ENCODE measurements at regions not wholly inside any gene's neighbourhood (a gene's known extent, or its start where the extent isn't known, plus 50 kb on each side); places are given as distances from the start of the nearest gene placed in this dataset.
"Not testable (repeated sequence)": the region's sequence is repeated elsewhere in the genome, so short reads cannot be mapped to it uniquely, and the experiment has no call there.

DNA sequence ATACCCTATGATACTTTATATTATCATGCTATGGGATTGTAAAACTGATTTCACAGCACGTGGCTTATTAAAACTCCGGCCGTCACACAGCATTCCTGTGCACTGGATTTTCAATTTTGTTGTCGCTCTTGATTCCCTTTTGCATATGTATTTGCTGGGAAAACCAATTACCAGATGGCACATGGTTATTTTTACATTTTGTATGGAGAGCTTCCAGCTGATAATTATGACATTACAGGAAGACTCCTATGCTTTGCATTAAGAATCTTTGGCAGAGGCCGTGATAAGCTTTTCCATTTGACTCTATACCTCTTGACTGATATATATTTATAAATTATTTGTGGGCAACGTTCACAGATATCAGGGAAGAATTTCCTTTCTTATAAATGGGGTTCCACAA, 381.2 kb upstream of the RORB start:
- DNase-seq: no peak

DNA sequence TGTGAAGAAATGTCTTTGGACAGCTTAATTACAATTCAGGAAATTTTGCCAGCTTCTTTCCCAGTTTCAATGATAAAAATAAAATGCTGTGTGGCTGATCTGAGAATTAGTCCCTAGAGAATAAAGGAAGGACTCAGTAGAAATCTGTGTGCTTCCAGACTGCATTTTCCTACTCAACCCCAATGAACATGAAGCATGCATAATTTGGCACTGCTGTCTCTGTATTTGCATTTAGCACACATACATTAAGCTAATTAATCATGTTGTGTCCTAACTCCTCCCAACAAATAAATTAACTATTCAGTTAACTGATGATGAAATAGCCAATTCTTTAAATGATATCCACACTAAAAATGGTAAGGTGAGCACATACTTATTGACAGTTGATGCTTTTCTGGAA, 380.0 kb upstream of the RORB start:
- DNase-seq: no peak

DNA sequence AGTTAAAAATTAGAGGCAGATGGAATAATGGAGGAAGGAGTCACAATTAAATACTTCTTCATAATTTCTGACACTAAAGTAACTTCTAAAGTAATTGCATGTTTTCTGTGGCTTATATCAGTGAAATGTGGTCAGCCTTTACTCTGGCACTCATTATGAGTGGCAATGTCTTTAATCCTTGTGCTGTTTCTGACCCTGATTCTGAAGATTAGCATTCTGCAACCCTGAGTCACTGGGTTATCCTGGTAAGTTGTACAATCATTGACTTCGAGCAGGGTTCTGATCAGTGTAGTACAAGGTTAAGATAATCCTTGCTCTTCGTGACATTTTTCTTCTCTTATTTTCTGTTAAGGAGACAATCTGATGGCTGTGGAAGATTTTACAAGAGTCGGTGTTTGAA, 379.4 kb upstream of the RORB start:
- DNase-seq: no peak

DNA sequence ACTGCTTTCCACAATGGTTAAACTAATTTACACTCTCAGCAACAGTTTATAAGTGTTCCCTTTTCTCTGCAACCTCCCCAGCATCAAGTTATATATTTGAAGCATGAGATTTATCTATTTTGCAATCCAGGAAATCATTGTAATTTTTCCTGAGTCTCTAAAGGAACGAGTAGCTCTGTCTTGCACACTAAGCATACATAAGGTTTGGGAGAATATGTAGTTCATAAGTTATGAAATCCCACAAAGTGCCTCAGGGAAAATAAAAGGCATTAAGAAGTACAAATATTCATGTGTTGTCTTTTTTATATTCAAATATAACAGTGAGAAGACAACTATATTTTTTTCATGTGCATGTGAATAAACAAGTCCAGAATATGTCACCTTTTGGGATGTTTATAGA, 377.1 kb upstream of the RORB start:
- DNase-seq: no peak

DNA sequence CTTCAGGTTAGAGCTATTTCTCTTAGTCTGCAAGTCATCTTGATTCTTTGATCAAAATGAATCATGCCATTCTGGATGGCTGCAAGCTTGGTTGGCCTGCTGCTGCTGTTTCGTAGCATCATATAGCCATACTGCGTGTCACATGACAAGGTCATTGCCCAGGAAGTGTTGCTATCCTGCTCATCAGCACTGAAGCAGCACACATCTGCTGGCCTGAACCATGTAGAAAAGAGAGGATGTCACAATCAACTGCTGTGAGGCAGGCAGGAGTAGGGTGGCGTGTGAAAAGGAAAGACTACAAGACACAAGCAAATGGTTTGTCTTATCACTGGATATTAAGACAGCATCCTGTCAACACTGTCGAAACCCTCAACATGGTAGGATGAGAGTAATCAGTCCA, 376.7 kb upstream of the RORB start:
- no peak for DNase-seq

DNA sequence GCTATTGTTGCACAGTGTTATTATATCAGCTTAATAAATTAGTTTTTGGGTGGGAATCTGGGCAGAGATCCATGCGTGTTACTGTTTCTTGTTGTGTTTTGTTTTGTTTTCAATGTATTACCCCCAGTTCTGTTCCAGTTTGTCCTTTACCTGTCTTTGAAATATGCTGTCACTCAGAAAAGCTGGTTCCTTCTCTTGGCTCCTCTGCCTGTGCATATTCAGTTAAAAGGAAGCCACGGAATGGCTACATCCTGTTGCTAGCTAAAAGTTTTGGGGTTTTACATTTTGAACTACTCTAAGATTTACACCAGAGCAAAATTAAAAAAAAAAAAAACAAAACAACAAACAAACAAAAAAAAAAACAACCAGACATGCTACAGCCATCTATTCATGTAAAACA, 374.9 kb upstream of the RORB start:
- no peak for DNase-seq

DNA sequence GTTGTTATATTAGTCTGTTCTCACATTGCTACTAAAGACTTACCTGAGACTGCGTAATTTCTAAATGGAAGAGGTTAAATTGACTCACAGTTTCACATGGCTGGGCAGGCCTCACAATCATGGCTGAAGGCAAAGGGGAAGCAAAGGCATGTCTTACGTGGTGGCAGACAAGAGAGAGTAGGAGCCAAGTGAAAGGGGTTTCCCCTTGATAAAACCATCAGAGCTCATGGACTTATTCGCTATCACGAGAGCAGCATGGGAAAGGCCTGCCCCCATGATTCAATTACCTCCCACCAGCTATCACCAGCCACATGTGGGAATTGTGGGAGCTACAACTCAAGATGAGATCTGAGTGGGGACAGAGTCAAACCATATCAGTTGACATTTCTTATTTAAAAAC, 374.5 kb upstream of the RORB start:
- no peak for DNase-seq

DNA sequence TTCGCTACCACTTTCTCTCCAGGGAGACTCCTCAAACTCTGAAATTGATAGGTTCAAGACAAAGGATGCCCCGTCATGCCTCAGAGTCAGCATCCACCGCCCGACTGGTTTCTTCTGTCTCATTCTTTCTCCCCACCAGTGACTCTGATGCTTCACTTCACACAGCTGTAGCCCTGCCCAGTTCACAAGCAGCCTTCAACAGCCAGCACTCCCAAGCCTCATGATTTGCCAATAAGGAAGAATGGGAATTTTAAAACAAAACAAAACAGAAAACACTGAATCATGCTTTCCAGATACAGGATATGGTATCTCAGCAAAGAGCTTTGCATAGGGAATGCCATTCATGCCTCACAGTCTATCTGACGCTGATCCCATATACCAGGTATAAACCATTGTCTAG, 371.2 kb upstream of the RORB start:
- DNase-seq: no peak

DNA sequence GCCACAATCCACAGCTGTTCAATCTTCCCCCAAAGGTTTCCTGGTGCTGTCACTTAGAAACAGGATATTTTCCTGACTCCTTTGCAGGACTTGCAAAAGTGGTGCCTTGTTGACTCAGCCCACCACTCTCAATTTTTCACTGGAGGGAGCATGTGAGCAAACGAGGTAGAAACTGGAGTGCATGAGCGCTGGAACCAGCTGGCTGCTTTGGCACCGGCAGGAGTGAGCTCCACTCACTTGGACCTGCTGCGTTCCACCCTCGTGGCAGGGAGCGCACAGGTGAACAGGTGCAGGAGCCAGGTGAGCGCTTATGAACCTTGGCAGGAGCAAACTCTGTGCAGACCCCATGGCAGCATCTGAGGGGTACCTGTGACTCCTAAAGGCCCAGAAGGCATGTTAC, 364.1 kb upstream of the RORB start:
- peak; percentile 14 for DNase-seq

DNA sequence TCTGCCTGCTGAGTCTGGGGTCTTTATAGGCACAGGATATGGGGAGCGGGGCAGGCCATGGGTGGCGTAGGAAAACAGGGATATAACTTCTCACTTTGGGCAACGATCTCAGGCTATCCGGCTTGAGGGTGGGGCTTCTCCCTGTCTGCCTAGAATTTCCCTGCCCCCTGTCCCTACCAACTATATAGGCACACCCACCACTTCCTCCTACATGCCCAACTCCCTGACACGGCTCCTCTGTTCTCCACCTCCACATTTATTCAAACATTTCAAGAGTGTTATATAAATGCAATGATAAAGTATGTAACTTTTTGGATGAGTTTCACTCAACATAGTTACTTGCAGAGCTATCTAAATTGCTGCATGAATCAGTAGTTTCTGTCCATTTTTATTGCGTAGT, 363.2 kb upstream of the RORB start:
- DNase-seq: no peak

DNA sequence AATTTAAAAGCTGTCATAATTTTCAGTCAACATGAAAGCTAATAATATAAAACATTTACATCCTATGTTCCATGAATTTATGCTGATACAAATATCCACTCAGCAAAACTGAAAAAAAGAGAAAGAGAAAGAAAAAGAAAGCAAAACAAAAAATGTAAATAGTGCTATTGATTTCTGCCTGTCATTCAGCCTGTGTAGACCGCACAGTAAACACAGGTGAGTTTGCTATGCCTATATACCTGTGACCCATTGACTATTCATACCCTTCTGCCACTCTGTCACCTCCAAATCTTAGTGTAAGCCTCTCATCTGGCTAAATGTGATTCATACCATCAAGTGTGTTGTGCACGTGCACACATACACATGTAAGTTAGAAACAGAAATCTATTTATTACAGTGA, 359.0 kb upstream of the RORB start:
- no peak for DNase-seq

DNA sequence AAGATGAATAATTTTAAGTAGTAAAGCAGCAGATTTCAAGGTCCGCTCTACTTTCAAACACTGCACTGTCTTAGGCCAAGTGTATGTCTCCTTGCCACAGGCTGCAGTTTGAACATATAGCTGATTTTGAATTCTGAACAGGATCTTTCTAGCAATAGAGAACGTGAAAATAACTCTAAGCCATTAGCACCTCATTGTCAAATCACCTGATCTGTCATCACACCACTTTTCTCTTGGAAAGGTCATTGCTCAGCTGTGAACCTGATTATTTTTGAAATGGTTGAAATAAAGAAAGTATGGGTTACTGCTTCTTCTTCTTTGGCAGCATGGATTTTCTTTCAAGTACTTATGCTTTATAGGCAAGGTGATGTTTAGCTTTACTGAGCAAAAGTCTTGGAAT, 357.0 kb upstream of the RORB start:
- no peak for DNase-seq

DNA sequence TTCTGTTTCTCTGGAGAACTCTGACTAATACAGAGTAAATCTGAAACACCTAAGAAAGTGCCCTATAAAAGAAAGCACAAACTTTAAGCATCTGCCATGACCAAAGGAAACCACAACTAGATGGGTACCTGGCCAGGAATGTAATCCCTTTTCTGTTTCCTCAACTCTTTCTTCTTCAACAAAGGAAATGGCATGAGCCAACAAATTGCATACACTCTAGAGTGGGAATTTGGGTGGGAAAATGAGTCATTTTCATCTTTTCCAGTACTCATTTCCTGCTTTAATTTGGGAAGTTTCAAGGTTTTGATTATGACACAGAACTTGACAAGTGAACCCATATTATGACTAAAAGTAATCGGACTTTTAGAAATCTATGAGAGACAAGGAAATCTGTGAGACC, 349.2 kb upstream of the RORB start:
- DNase-seq: no peak

DNA sequence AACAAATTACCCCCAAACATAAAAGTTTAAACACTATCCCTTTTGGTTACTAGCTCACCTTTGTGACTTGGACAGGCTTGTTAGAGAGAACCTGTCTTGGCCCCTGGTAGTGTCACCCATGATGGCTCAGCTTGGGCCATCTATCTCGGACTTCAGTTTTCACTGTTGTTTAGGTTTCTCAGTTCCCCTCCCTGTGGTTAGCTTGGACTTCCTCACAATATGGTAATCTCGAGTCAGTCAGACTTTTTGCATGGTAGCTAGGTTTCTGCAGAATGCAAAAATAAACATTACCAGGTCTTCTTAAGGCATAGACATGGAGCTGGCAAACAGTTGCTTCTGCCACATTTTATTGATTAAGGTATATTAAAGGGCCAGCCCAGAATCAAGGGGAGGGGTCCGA, 324.3 kb upstream of the RORB start:
- DNase-seq: no peak

DNA sequence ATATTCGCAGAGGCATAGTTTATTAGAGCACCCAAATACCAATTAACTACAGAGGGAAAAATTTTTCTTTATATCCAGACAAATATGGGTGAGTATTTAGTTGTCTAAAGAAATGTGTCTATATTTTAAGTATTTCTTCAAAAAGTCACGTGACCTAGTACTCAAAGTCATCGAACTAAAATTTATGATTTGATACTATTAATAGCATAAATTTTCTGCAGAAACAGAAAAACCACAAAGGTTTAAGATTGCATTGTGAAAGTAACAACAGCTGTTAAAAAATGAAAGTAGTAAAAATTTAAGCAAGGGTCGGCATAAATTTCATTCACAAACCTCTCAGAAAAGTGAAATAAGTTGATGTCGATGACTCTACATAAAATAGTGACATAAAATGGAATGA, 323.9 kb upstream of the RORB start:
- DNase-seq: no peak

DNA sequence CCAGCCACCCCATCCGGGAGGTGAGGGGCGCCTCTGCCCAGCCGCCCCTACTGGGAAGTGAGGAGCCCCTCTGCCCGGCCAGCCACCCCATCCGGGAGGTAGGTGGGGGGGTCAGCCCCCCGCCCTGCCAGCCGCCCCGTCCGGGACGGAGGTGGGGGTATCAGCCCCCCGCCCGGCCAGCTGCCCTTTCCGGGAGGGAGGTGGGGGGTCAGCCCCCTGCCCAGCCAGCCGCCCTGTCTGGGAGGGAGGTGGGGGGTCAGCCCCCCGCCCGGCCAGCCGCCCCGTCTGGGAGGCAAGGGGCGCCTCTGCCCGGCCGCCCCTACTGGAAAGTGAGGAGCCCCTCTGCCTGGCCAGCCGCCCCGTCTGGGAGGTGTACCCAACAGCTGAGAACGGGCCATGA, 299.4 kb upstream of the RORB start:
- DNase-seq: not testable (repeated sequence)

DNA sequence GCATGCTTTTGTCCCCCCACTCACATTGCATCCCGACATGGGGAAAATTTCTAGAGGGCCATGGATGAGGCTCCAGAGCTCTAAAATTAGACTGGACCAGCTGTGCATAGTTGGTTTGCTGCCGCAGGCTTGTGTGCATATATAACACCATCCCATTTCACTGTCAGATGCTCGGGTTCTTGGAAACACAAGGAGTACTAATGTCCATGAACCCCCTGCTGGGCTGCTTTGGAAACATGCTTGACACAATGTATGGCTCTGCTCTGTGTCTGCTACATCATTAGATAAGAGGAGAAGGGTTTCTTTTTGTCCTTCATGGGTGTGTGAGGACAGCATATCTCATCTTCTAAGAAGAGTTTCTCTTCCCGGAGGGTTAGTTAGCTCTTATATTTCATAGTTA, 292.1 kb upstream of the RORB start:
- no peak for DNase-seq

DNA sequence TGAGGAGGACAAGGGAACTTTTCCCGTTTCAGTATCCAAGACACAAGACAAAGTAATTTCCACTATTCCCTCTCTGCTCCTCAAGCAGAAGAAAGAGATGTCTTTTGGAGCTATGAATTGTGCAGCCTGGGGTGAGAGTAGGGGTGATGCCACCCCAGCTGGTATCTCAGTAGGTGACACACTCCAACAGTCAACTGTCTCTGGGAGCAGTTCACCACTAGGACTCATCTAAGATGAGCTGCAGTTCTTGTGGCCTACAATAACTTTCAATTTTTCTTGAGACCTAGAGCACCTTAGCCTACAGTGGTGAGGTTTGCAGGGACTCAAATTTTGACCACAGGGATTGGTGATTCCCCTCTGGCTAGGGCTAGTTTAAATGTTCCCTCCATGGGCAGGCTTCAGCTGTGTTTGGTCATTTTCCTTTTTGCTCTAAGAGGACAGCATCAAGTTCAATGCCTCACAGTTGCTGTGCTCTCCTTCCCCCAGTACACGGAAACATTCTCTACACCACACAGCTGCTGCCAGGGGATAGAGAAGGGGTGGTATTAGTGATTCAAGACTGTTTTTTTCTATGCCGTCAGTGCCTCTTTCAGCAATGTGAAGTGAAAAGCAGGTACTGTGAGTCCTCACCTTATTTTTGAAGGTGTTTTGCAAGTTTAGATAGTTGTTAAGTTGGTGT, 278.6 kb upstream of the RORB start:
- DNase-seq: no peak

DNA sequence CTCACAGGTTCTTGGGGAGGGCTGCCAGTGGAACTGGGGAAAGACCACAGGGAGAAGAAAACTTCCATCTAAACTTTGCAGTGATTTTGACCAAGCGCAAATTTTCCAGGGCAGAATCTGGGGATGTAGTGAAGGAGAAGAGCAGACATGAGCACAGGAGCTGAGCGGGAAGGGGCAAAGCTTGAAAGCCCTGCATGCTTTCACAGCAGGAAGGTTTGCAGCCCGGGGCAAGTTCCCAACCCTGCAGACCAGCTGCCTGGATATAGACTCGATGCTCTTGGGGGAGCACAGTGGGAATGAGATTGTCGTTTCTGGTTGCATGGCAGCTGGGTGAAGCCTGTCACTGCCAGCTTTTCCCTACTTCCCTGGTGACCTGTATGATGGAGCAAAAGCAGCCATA, 276.8 kb upstream of the RORB start:
- no peak for DNase-seq

DNA sequence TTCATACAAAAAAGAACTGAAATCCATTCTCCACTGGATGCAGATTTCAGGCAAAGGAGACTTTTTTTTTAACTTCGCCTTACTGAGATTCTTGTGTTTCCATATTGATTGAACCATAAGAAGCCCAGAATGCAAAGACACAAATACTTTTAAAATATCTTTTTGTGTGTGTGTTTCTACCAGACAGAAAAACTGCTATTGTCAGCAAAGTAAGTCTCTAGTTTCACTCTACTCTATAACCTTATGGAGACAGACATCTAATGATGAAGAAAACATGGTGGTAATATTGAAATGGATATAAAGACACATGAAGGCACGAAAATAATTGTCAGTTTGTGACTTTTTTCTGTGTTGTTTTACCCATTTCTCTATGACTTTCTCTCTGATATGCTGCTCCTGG, 260.3 kb upstream of the RORB start:
- no peak for DNase-seq

DNA sequence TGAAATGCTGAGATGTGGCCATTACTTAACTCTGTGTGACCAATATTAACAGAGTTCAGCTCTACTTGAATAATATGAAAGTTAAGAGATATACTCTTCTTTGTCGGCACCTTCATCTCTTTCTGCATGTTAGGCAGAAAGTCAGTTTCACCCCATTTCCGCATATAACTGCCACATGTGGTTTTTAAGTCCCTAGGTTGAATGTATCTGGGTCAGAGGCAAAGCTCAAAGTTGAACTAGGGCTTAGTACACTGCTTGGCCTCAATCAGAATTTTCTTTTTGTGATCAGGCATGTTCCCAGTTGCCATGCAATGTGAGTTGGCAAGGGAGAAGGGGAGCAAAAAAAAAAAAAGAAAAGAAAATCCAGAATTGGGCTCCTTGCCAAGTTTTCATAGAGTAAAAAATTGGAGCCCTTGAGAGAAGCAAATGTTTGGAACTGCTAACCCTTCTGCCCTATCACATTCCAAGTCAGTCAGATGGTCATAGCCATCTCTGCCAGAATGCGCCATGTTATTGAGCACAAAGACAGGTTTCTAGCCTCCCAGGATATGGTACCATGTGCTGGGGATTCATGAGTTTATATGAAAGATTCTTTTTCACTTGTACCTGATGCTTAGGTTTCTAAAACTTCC, 251.2 kb upstream of the RORB start:
- DNase-seq: peak; percentile 47

DNA sequence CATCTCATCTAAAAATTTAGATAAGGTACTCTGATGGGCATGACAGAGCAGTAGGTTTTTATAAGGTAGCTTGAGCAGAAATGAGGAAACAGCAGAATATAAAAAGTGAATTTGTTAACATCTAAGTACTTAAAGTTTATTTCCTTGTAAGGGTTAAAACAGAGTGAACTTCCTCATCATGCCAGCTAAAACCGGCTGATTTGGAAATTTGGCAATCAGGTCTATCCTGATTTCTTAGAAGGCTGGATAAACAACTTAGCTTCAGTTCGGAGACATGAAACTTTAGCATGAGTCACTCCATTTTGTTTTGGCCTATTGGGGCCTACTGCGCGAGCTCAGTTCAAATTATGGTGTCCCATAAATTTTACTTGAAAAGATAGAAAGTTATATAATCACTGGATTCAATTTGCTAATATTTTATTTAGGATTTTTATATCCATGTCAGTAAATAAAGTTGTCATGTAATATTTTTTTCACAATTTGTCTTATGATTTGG, 241.6 kb upstream of the RORB start:
- DNase-seq: no peak

DNA sequence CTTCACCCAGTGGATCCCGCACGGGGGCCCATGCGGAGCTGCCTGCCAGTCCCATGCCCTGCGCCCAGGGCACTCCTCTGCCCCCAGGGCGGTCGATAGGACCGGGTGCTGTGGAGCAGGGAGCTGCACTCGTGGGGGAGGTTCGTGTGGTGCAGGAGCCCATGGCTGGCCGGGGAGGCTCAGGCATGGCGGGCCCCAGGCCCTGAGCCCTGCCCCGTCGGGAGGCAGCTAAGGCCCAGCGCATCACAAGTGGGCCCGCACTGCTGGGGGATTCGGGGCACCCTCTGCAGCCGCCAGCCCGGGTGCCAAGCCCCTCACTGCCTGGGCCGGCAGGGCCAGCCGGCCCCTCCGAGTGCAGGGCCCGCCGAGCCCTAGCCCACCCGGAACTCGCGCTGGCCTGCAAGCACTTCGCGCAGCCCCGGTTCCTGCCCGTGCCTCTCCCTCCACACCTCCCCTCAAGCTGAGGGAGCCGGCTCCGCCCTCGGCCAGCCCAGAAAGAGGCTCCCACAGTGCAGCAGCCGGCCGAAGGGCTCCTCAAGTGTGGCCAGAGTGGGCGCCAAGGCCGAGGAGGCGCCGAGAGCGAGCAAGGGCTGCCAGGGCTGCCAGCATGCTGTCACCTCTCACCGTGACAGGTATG, 221.1 kb upstream of the RORB start:
- no peak for DNase-seq

DNA sequence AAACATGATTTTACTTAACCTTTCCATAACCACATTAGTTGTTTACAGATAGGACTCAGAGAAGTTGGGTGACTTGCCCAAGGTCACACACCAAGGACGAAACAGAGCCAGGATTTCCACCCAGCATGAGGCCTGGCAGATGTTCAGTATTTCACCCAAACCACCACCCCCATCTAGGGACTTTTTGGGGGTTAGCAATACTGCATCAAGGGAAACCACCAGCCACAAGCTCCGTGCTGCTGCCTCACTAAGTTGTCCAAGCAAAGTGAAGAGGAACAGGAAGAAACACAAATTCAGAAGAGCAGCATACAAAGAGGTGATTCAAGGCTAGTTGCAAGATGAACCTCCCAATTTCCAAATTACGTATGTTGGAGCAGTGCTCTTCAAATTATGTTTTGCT, 219.6 kb upstream of the RORB start:
- DNase-seq: no peak

DNA sequence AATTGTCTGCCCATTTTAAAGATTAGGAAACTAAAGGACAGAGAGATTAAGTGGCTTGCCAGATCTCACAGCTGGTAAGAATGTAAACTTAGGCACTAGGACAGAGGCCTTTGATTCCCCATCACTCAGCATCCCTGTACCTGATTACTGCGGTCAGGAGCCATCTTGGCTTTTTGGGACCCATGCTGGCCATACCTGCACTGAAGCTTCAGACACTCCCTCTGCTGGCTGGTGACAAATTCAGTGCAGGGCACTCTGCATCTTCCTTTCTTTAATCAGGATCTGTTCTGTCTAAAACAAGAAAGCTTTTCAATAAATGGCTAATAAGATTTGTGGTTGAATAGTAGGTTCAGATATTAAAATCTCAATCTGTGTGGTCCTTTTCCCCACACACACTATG, 215.5 kb upstream of the RORB start:
- DNase-seq: no peak
